WTC11 (cell line): ENCODE measurements at regions not wholly inside any gene's neighbourhood (a gene's known extent, or its start where the extent isn't known, plus 50 kb on each side); places are given as distances from the start of the nearest gene placed in this dataset.

ENCODE experiments used
- CTCF ChIP-seq: fragments of 200-600 bp; IDR thresholded peaks from 2 replicates; pipeline ENCODE4 v1.8.0; 2022; ENCODE audit warnings: antibody characterized with exemption
- JUN ChIP-seq: sonication (generic); formaldehyde crosslinking; IDR thresholded peaks from 2 replicates; pipeline ENCODE4 v1.8.0; 2023; ENCODE audit warnings: mild to moderate bottlenecking, missing genetic modification reagents

- TF ChIP-seq JUN (CRISPR knock-in tag) (no peak), CTCF (no peak)
These were observed 91.3 kb upstream of the GGTLC1 start for GRCh38 chr20:24079661-24080412.
